ENCODE measurements at regions not wholly inside any gene's neighbourhood (a gene's known extent, or its start where the extent isn't known, plus 50 kb on each side); places are given as distances from the start of the nearest gene placed in this dataset.

- DNase-seq, result no peak
Observed at GRCh38 chr12:95412482-95413311, 61.3 kb upstream of the METAP2 start.

DNA sequence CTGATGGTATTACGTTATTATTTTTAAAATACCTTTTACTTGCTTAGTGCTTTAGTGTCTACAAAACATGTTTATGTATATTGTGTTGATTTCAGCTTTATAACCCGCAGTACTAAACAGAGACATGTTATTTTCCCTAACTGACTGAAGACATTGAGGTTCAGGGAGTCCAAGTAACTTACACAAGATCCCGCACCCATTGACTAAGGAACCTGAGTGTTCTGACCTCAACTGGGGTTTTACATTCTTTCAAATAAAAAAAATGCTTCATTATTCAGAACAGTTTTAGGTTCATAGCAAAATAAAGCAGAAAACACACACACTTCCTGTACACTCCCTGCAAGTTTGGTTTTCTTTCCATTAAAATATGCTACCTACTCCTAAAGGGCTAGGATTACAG lies 60.4 kb upstream of the METAP2 start:
- DNase-seq, result no peak

DNA sequence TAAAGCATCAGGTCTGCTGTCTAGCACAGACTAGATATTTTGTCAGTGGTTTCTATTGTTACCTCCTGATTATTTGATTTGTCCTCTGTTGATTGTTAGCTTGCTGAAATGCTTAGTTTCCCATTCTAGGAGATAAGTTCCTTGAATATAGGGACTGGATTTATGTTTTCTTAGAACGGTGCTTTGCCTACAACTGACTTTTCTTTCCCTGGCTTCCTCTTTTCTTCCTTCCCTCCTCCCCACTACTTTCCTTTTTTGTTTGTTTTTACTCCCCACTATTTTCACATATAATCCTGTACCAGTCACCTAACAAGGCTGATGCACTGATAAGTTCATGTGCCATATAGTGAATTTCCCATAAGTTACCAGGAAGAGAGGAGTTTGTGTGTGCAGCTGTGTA lies 58.5 kb upstream of the METAP2 start:
- DNase-seq, result no peak

DNA sequence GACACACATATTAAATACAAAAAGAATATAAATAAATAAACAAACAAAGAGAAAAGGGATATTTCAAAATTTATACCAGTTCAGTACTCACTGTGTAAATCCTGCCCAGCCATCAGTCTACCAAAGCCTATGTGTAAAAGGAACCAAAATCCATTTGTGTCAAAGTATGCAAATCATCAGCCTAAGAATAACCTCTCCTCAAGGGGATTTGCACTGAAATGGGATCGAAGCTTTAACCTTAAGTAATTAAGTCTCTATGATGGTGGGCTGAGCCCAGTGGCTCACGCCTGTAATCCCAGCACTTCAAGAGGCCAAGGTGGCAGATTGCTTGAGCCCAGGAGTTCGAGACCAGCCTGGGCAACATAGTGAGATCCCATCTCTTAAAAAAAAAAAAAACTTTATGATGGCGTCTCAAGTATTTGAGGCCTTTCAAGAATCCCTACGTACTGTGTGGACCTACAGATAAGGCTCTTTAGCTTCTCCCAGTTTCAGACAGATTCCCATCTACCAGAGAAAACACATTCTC lies 57.8 kb upstream of the METAP2 start:
- no peak for DNase-seq

GRCh38 chr12:95417372-95417771 lies 56.6 kb upstream of the METAP2 start:
- no peak for DNase-seq

GRCh38 chr12:95418142-95418541 lies 55.8 kb upstream of the METAP2 start:
- DNase-seq, result no peak

Data from NCI-H524 treated with DMSO at 0.1 percent for 48 hours (cell line).